ENCODE measurements at regions not wholly inside any gene's neighbourhood (a gene's known extent, or its start where the extent isn't known, plus 50 kb on each side); places are given as distances from the start of the nearest gene placed in this dataset.
A peak's percentile ranks its signal among the peaks of the same experiment; 100 is the strongest.

GRCh38 chr4:102153391-102153790 lies 191.9 kb downstream of the SLC39A8 start:
- no peak for TF ChIP-seq CTCF (IDR thresholded peaks at IDR 0.05; ENCODE audit: poor library complexity)
- TF ChIP-seq EZH2phosphoT487 (IDR thresholded peaks at IDR 0.05; ENCODE audit: low read depth, severe bottlenecking, unreplicated experiment) = peak; percentile 27
